Prostate gland (tissue), 2 donors: ENCODE measurements at regions not wholly inside any gene's neighbourhood (a gene's known extent, or its start where the extent isn't known, plus 50 kb on each side); places are given as distances from the start of the nearest gene placed in this dataset.

Source experiments
- DNase-seq: peaks from one replicate; pipeline ENCODE4 v3.0.0-alpha.2; 2019; ENCODE audit warnings: low spot score
- H3K27ac ChIP-seq, 2 donors: fragments of 200-600 bp; sonication (generic); 2 replicates each; pipeline ENCODE4 v1.5.1; 2017 to 2019
- H3K27me3 ChIP-seq: fragments of 200-600 bp; sonication (generic); replicated peaks from 2 replicates; pipeline ENCODE4 v1.5.1; 2019; ENCODE audit not compliant: insufficient read depth
- H3K36me3 ChIP-seq, 2 donors: fragments of 200-600 bp; sonication (generic); 1 replicate in 1 of 2; 2 replicates in 1 of 2; pipeline versions ENCODE4 v1.5.1 to v1.8.1; 2017 to 2019
- H3K4me1 ChIP-seq: fragments of 200-600 bp; sonication (generic); replicated peaks from 2 replicates; pipeline ENCODE4 v1.5.1; 2019
- H3K4me3 ChIP-seq, 2 donors: fragments of 200-600 bp; sonication (generic); 2 replicates each; pipeline ENCODE4 v1.5.1; 2017 to 2019
- H3K9me3 ChIP-seq: fragments of 200-600 bp; sonication (generic); 2 replicates; pipeline ENCODE4 v1.5.1; 2017
- CTCF ChIP-seq, 4 experiments: fragments of 200-600 bp in 2 of 4; fragments of 450-650 bp in 2 of 4; sonication (generic) in 2 of 4; IDR thresholded peaks; 1 replicate in 3 of 4; 2 replicates in 1 of 4; pipeline ENCODE4 v1.5.1; 2016 to 2019; ENCODE audit warnings: antibody characterized with exemption in 4 of 4, mild to moderate bottlenecking in 2 of 4, moderate library complexity in 2 of 4
- POLR2A ChIP-seq: fragments of 450-650 bp; IDR thresholded peaks from one replicate; pipeline ENCODE4 v1.6.1; 2016; ENCODE audit warnings: antibody characterized with exemption, mild to moderate bottlenecking
- POLR2AphosphoS5 ChIP-seq: sonication (generic); formaldehyde crosslinking; IDR thresholded peaks from one replicate; pipeline ENCODE4 v1.6.1; 2017; ENCODE audit warnings: antibody characterized with exemption
- WGBS: methylation state at CpG from one replicate; pipeline ENCODE4 v1.1.5; 2018; 5-methylcytosine and 5-hydroxymethylcytosine counted together
- intact Hi-C: fragments of 100-400 bp; cut with DNase I; formaldehyde crosslinking; loops from one replicate; pipeline ENCODE4 v1.14.2; 2022

DNA sequence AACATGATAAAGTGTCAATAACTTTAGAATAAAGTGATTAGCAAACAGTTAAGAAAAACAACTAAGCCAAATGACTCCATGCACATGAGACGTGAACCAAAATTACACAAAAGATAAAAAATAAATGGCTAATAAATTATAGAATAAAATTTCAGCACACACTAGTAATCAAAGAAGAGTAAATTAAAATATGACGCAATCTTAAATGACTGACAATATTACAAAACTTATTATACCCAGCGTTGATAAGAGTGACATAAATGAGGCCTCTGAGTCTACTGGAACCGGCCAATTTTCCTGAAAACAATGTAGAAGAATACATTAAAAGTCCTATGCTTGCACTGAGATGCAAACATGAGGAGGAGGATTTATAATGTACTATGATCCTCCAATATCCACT lies 187.4 kb downstream of the DHX15 start:
- TF ChIP-seq POLR2AphosphoS5, result no peak
- no peak for TF ChIP-seq POLR2A
- TF ChIP-seq CTCF (IDR thresholded peaks at IDR 0.05), result no peak
- DNase-seq, result no peak
- no peaks in the 10 kb centered on the region for H3K36me3 ChIP-seq
- H3K27me3 ChIP-seq, result no peaks in the 10 kb centered on the region
- no peak overlapping the region for H3K4me3 ChIP-seq
- no peaks in the 10 kb centered on the region for H3K9me3 ChIP-seq
- 78% methylated on average over 4 of the region's 4 CpGs for WGBS
- intact Hi-C loops, result no loop called here
- no peak overlapping the region for H3K27ac ChIP-seq
- no peaks in the 10 kb centered on the region for H3K4me1 ChIP-seq

GRCh38 chr4:24395937-24396336 lies 188.4 kb downstream of the DHX15 start:
- Histone ChIP-seq H3K36me3 (no peaks in the 10 kb centered on the region), H3K9me3 (no peaks in the 10 kb centered on the region), H3K4me1 (no peaks in the 10 kb centered on the region), H3K27ac (no peak overlapping the region), H3K4me3 (no peak overlapping the region), H3K27me3 (no peaks in the 10 kb centered on the region)
- DNase-seq, result no peak
- TF ChIP-seq POLR2AphosphoS5, result no peak
- no peak for TF ChIP-seq CTCF (IDR thresholded peaks at IDR 0.05)
- no peak for TF ChIP-seq POLR2A
- WGBS, result 94% methylated on average over 7 of the region's 7 CpGs
- intact Hi-C loops, result no loop called here

GRCh38 chr4:24394041-24394440 lies 190.3 kb downstream of the DHX15 start:
- DNase-seq, result no peak
- no peak for TF ChIP-seq POLR2A
- TF ChIP-seq POLR2AphosphoS5, result no peak
- TF ChIP-seq CTCF (IDR thresholded peaks at IDR 0.05), result no peak
- H3K4me3 ChIP-seq, result no peak overlapping the region
- intact Hi-C loops, result no loop called here
- no peaks in the 10 kb centered on the region for H3K4me1 ChIP-seq
- H3K27ac ChIP-seq, result no peak overlapping the region
- no peaks in the 10 kb centered on the region for H3K9me3 ChIP-seq
- WGBS, result 91% methylated on average over 4 of the region's 4 CpGs
- H3K36me3 ChIP-seq, result no peaks in the 10 kb centered on the region
- no peaks in the 10 kb centered on the region for H3K27me3 ChIP-seq

DNA sequence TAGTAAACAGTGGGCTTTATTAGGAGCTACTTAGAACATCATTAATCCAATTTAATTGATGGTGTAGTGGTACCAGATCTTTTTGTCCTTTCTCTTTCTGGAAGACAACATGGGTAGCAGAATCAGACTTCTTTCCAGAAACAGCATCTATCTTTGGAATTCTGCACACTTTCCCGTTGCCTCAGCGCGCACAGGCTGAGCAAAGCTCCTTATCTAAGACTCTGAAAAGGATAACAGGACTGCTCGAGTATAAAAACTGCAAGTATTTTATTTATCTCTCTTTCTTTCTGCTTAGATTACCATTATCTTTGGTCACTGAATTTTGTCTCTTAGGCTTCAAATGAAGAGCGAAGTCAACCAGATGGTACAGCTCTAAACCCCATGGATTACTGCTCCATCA lies 191.7 kb downstream of the DHX15 start:
- TF ChIP-seq POLR2A (no peak), CTCF (IDR thresholded peaks at IDR 0.05) (no peak), POLR2AphosphoS5 (no peak)
- no peak for DNase-seq
- no peak overlapping the region for H3K4me3 ChIP-seq
- H3K9me3 ChIP-seq, result no peaks in the 10 kb centered on the region
- 65% methylated on average over 5 of the region's 5 CpGs for WGBS
- H3K27ac ChIP-seq, result no peak overlapping the region
- intact Hi-C loops, result no loop called here
- H3K36me3 ChIP-seq, result no peaks in the 10 kb centered on the region
- no peaks in the 10 kb centered on the region for H3K27me3 ChIP-seq
- no peaks in the 10 kb centered on the region for H3K4me1 ChIP-seq

- 50% methylated on average over 2 of the region's 2 CpGs for WGBS
- intact Hi-C loops, result no loop called here
- Histone ChIP-seq H3K27me3 (no peaks in the 10 kb centered on the region), H3K4me1 (no peaks in the 10 kb centered on the region), H3K4me3 (no peak overlapping the region), H3K36me3 (no peaks in the 10 kb centered on the region), H3K27ac (no peak overlapping the region), H3K9me3 (no peaks in the 10 kb centered on the region)
- DNase-seq, result no peak
- TF ChIP-seq POLR2A (no peak), POLR2AphosphoS5 (no peak), CTCF (IDR thresholded peaks at IDR 0.05) (no peak)
Measured at GRCh38 chr4:24382381-24382780, 202.0 kb downstream of the DHX15 start.
